NCI-H187 (cell line): ENCODE measurements at regions not wholly inside any gene's neighbourhood (a gene's known extent, or its start where the extent isn't known, plus 50 kb on each side); places are given as distances from the start of the nearest gene placed in this dataset.
"Not testable (repeated sequence)": the region's sequence is repeated elsewhere in the genome, so short reads cannot be mapped to it uniquely, and the experiment has no call there.

ENCODE experiments used
- DNase-seq, 2 experiments: peaks; one replicate each; lab custom pipeline; 2025; lab: John Stamatoyannopoulos, UW

DNA sequence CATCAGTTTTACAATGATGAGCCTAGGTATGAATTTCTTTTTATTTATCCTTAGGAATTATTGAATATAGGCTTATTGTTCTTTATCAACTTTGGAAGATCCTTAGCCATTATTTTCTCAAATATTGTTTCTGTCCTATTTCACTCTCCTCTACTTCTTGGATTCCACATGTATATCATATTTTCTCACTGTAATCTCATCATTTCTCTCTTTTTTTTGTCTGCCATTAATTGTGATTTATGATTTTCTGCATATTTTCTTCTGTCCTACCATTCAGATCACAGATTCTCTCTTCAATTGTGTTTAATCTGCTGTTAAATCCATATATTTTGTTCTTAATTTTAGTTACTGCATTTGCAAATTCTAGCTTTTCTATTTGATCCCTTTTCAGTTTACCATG is 139.8 kb downstream of the ARRDC3 start:
- DNase-seq = no peak

DNA sequence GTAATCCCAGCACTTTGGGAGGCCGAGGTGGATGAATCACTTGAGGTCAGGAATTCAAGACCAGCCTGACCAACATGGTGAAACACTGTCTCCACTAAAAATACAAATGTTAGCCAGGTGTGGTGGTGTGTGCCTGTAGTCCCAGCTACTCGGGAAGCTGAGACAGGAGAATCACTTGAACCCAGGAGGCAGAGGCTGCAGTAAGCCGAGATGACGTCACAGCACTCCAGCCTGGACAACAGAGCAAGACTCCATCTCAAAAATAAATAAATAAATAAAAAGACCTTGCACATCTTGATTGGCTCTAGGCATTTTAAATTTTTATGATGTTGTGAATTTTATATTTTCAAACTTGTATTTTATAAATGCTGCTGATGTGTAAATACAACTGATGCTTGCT is 141.7 kb downstream of the ARRDC3 start:
- DNase-seq = not testable (repeated sequence)

DNA sequence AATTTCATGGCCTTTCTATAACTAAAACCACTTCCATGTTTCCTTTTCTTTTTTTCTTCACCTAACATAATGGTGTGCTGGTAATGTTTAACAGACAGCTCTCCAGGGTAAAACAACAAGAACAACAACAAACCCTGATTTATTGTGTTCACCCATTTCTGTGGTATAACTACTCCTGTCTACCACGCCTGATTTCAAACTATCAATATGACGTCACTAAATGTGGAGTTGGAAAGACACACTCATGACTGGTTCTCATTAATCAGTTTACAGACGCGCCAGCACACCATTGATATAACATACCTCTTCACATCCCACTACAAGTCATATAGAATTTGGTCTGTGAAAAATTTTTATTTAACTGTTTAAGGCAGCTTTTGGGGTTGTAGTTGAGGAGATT is 142.9 kb downstream of the ARRDC3 start:
- no peak for DNase-seq

DNA sequence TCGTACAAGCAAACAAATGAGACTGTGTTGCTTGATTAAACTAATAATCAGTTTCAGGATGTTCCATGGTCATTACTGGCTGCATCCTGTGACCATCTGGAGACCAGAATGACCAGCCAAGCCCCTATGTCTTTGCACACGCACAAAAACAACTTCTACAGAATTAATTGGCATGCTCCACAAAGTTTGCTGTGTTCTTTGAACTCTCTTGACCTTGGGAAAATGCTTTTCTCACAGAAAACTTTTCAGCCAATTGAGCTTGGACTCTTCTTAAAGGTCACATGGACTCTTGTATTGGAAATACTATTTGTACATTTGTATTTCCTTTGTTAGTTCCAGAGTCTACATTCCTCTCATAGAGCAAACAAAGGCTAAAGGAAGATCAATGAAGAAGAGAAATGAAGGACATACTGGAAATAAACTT is 147.8 kb downstream of the ARRDC3 start:
- DNase-seq = no peak

DNA sequence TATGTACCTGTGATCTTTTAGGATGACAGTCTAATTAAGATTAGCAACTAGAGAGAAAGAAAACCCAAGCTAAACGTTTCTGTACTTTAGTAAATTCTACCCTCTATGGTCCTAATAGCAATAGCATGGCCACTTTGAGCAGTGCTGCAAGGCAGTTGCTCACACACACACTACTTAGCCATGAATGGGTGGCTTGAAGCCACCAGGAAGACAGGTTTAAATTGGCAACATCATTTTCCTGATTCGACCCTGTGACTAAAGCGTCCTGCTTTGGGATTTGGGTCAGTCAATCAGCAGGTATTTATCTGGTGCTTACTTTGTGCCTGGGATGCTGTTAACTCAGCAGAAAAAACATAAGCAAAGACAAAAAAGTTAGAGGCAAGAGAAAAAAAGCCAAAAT is 150.6 kb downstream of the ARRDC3 start:
- no peak for DNase-seq

DNA sequence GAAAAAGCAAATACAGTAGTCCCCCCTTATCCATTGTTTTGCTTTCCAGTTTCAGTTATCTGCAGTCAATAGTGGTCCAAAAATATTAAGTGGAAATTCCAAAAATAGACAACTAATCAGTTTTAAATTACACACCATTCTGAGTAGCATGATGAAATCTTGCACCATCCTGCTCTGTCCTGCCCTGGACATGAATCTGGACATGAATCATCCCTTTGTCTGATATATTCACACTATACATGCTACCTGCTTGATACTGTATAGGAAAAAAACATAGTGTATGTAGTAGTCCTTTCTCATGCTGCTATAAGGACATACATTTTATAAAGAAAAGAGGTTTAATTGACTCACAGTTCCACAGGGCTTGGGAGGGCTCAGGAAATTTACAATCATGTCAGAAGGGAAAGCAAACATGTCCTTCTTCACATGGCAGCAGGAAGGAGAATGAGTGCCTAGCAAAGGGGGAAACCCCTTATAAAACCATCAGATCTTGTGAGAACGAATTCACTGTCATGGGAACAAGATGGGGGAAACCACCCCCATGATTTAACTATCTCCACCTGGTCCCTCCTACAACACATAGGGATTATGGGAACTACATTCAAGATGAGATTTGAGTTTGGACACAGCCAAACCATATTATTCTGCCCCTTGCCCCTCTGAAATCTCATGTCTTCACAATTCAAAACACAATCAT is 153.9 kb downstream of the ARRDC3 start:
- DNase-seq = no peak

DNA sequence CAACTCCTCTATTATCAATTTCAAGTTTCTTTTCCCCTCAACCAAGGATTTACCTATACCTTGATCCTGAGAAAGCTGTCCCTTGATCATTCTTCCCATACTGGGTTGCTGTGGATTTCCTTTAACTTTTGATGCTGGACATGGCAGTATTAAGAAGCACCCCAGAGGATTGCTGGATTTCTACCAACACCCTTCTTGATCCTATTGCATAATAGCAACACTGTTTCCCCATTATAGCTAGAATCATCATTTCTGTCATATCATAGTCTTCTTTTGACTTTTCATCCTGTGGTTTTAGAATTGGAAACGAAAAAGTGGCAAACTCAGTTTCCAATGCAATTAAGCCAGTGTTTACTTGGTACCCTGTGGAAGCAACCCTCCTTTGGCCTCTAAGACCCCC is 154.9 kb downstream of the ARRDC3 start:
- no peak for DNase-seq

DNA sequence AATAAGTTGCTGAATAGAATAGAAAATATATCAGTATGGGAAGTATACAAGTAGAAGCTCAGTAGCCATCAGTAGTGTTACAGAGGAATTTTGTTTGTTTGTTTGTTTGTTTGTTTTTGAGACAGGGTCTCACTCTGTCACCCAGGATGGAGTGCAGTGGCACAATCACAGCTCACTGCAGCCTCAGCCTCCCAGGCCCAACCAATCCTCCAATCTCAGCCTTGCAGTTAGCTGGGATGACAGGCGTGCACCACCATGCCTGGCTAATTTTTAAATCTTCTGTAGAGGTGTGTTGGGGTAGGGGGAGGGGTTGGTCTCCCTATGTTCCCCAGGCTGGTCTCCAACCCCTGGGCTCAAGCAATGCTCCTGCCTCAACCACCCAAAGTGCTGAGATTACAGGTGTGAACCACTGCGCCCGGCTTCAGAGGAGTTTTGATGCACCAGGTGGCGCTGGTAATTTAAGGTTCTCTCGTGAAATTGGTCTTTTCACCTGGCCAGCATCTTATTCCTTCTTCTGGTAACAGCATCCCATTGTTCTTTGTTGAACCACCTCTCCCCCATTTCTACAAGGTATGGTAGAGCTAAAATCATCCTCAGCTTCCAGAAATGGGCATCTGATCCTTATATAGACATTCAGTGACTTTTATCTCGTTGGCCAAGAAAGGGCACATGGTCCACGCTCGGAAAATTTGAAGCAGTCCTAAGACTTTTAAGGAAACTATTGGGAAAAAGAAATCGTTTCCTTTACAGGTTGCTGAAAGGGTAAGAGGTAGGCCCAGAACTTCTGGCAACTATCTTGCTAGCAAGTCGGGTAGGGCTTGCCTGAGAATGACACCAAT is 157.1 kb downstream of the ARRDC3 start:
- peak in 1 of 2 experiments; percentile 15 for DNase-seq

DNA sequence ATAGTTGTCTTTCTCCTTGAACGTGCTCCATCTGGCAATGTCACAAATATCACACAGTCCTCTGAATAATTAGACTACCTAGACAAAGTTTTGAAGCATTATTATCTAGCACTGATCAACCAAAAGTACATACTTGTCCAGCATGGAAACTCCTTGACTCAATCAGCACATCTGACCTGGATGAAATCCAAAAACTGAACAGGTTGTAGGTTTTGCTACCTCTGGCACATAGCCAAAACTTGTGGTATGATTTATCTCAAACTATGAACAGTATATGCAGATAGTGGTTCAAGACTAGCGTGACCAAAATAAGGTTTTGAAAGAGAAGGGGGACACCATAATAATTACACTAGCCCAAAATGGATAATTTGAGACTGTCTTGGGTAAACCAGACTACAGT is 158.1 kb downstream of the ARRDC3 start:
- DNase-seq = no peak

DNA sequence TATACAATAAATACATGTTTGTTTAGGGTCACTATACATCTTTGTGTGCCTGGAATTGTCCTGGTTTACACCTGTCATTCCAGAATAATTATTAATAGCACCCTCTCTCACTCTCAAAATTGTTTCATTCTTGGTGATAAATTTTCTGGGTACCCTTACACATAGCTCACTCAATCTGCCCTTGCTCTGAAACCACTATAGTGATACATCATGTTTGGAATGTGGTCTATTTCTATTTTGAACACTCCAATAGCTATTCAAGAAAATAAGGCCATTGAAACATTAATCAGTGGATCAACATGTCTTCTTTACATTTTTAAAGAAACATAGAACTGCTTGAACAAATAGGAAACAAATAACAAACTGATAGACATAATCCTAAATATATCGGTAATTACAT is 158.7 kb downstream of the ARRDC3 start:
- DNase-seq = no peak

DNA sequence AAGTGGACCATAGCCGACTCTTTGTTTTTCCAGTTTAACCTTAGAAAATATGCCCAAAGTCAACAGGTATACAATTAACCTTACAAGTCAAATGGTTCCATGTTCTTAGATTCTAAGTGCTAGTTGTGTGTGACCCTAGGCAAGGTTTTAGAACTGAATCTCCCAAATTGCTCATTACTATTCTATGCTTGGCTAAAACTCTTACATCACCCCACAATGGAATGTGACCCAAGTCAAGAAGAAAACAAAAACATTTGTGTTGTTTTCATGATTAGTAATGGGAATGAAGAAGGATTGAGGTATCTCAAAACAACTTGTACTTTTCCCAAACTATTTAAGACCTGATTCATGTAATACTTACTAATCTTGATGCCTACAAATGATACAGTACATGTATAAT is 159.2 kb downstream of the ARRDC3 start:
- DNase-seq = no peak

DNA sequence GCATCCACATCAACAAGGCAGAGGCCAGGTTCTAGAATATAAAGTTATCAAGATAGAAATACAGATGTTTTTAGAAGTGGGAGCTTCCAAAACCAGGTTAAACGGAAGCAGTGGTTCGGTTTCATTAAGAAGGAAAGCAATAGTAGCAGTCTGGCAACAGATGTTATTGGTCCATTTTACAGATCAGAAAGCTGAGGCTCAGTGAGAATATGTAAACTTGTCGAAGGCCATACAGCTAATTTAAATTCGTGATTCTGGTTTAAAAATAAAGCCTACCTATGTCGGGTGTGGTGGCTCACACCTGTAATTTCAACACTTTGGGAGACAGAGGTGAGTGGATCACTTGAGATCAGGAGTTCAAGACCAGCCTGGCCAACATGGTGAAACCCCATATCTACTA is 160.6 kb downstream of the ARRDC3 start:
- no peak for DNase-seq

DNA sequence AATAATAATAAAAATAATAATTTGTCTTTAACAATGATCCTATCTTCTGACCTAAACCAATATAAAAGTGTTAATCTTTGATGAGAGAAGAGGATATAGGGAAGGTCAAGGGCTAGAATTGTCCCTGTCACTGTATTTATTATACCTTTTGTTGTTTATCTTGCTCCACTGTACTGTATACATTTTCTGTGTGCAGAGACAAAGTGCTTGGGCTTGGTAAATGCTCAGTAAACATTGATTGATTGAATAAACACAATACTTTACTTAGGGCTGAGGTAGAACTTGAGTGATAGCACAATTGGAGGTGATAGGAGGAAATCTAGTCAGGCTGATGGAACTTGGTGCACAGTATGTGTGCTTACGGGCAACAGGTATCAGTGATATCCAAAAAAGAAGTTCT is 161.2 kb downstream of the ARRDC3 start:
- DNase-seq = no peak

DNA sequence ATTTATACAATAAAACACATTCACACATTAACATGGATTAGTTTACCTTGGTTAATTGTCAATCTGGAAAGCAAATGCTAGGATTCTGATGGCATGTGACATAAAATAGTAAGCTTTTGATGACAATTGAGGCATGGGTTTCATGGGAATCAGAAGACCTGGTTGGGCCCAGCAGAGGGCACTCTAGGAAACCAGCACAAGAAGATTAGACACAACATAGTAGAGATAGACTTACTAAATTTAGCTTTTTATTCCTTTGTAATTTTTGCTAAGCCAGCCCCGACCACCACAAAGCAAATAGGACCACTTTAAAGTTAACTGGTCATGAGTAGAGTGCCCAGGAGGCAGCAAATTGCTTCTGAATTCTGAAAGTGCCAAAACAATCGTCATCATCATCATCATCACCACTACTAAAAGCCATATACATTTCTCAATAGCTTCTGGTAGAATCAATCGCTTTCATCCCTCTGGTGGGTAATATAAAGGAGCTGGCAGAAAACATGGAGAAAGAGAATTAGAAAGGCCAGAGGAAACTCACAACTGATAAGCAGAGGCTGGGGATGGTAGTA is 163.2 kb downstream of the ARRDC3 start:
- no peak for DNase-seq

DNA sequence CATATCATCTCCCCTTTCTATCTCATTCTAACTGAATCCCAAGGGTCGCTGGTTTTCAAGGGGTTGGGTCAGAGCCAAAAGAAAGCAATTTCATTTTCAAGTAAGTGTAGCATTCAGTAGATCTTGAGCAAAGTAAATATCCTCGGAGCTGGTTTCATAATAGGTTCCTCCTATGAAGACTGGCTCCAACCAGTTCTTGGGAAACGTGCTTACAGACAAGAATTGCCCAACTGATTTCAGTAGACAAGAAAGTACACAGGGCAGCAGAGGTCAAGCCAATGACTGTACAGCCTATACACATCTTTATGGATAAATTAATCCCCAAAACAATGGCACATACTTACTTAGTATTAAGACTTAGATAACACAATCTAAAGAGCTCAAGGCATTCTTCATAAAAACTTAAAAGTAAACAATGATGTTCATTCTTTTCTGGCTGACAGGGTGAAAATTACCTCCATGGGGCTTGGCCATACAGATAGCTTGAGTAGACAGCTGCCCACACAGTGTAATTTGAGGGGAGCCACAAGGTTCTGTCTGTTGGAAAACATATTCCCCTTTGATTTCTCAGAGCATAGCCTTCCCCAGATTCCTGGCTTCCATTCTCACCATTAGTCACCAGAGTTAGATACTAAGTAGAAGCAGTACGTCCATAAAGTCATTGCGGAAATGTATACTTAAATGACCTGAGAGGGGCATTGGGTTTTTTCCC is 163.9 kb downstream of the ARRDC3 start:
- peak; percentile 32 to 38 for DNase-seq

DNA sequence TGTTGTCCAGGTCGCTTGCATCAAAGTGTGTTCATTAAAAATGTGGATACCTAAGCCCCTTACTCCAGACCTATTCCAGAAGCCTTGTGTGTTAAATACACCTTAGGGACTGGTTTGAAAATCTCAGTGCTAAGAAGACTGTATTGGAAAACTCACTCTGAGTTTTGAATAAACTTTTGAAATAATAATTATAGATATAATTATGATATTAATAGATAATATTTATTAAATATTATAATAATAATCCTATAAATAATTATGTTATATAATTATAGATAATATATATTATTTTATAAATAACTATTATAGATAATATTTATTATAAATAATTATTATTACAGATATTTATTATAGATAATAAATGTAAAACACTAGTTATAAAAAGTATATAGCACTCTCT is 165.3 kb downstream of the ARRDC3 start:
- no peak for DNase-seq

DNA sequence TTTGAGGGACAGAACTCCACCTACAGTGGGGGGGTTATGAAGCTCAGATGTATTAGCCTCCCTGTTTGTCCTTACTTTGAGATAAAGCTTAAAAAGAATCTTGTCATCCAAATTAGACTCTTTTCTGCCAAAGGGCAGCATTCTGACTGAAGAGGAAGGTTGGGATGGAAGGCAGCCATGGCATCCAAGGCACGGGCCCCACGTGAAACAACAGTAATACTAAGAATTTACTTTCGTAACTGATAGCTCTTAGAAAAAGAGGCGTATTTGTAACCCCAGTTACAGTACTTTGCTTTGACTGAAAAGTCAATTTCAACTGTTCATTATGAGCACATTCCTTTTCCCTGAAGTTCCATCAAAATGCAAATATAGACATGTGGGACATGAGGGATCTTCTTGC is 168.5 kb downstream of the ARRDC3 start:
- DNase-seq = no peak
